ENCODE measurements at regions not wholly inside any gene's neighbourhood (a gene's known extent, or its start where the extent isn't known, plus 50 kb on each side); places are given as distances from the start of the nearest gene placed in this dataset.

- intact Hi-C loops (cut with DNase I; ENCODE audit: low total_unique reads) = no loop called here
- Histone ChIP-seq H3K27me3 (no peaks in the 10 kb centered on the region), H3K36me3 (no peaks in the 10 kb centered on the region), H3K4me3 (no peak overlapping the region), H3K9me3 (peaks cover 0 to 6% (median 5%) of the 10 kb centered on the region in 3 donors), H3K27ac (no peak overlapping the region), H3K4me1 (no peaks in the 10 kb centered on the region)
- no peak for TF ChIP-seq CTCF (IDR thresholded peaks at IDR 0.05)
- DNase-seq = no peak
Observed at GRCh38 chrX:19172741-19173140, 50.5 kb upstream of the ADGRG2 start.

DNA sequence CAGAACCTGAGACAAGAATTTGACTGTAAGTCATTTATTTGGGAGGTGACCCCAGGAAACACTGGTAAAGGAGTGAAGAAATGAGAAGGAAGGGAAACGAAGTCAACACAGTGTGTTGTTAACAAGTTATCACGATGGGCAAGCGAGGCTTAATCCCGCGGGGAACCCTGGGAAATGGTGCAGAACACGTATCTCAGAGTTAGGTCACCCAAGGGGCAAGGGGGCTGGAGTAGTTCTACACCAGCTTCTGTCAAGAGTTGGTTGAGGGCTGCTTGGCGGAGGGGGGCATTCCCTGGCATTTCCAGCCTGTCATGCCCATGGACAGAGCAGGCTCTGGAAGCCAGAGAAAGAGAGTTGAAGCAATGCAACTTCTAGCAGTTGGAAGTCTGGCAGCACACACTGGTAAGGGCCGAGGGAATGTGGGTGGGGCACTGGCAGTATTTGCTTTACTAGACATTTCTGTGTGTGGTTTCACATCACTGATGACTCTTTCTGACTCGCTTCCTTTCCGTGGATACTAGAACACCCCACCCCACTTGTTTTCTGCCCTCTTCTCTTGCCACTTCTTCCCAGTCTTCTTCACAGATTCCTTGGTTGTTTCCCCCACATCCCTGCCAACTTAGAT lies 52.2 kb upstream of the ADGRG2 start:
- H3K4me1 ChIP-seq = no peaks in the 10 kb centered on the region
- no peaks in the 10 kb centered on the region for H3K27me3 ChIP-seq
- H3K9me3 ChIP-seq = no peaks in the 10 kb centered on the region
- no peaks in the 10 kb centered on the region for H3K36me3 ChIP-seq
- peak; percentile 28 to 58 for DNase-seq
- no peak for TF ChIP-seq CTCF (IDR thresholded peaks at IDR 0.05)
- H3K27ac ChIP-seq = no peak overlapping the region
- H3K4me3 ChIP-seq = no peak overlapping the region
- intact Hi-C loops (cut with DNase I; ENCODE audit: low total_unique reads) = no loop called here

DNA sequence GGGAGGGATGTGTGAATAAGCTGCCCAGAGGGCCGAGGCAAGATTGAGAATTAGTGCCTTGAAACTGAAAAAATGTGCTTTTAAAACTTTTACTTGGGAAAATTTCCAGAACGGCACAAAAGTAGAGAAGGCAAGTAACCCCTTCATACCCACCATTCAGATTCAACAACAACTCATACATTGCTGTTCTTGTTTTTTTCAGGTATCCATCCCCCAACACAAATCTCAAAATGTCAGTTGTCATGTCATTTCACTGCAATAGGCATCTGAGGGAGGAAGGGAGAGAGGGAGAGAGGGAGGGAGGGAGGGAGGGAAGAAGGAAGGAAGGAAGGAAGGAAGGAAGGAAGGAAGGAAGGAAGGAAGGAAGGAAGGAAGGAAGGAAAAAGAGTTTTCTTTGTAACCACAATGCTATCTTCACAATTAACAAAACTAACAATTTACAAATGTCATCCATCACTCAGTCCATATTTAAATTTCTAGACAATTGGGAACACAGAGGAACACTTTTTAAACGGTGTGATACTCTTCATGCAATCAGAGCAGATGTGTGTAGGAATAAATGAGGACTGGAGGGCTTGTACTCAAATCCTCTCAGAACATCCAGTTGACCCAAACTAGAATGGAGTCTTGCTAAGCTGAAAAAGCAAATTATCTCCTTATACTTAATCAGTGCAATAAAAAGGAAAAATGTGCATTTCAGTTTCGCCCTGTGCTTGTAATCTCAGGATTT lies 54.8 kb upstream of the ADGRG2 start:
- no peak for DNase-seq
- Histone ChIP-seq H3K27ac (no peak overlapping the region), H3K9me3 (no peaks in the 10 kb centered on the region), H3K36me3 (no peaks in the 10 kb centered on the region), H3K4me1 (no peaks in the 10 kb centered on the region), H3K27me3 (no peaks in the 10 kb centered on the region), H3K4me3 (no peak overlapping the region)
- intact Hi-C loops (cut with DNase I; ENCODE audit: low total_unique reads) = no loop called here
- TF ChIP-seq CTCF (IDR thresholded peaks at IDR 0.05) = no peak

DNA sequence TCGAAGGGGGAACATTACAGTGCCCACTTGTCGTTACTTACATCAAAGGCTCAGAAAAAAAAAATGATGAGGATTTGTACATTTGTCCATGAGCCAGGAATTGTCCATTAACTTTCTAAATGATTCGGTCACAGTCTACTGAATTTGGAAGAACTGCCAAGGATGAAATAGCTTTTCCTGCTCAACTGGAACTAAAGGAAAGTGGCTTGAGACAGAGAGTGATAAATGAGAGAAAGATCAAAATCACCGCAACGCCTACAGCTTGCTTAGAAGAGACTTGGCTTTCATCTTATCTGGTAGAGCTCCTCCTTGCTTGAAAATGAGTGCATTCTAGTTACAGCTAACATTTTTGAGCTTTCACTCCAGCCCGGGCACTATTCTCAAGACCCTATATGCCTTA lies 55.5 kb upstream of the ADGRG2 start:
- no peak for DNase-seq
- H3K36me3 ChIP-seq = no peaks in the 10 kb centered on the region
- intact Hi-C loops (cut with DNase I; ENCODE audit: low total_unique reads) = no loop called here

GRCh38 chrX:19178402-19178801 lies 56.1 kb upstream of the ADGRG2 start:
- H3K4me1 ChIP-seq = no peaks in the 10 kb centered on the region
- intact Hi-C loops (cut with DNase I; ENCODE audit: low total_unique reads) = no loop called here
- no peaks in the 10 kb centered on the region for H3K36me3 ChIP-seq
- H3K27me3 ChIP-seq = no peaks in the 10 kb centered on the region
- no peak for DNase-seq
- H3K4me3 ChIP-seq = no peak overlapping the region
- no peak overlapping the region for H3K27ac ChIP-seq
- no peaks in the 10 kb centered on the region for H3K9me3 ChIP-seq
- no peak for TF ChIP-seq CTCF (IDR thresholded peaks at IDR 0.05)

More for the DNA sequence above, 55.5 kb upstream of the ADGRG2 start:
- TF ChIP-seq CTCF (IDR thresholded peaks at IDR 0.05) = no peak
- Histone ChIP-seq H3K27me3 (no peaks in the 10 kb centered on the region), H3K4me1 (no peaks in the 10 kb centered on the region), H3K27ac (no peak overlapping the region), H3K4me3 (no peak overlapping the region), H3K9me3 (no peaks in the 10 kb centered on the region)
